NCI-H1436 (cell line): ENCODE measurements at regions not wholly inside any gene's neighbourhood (a gene's known extent, or its start where the extent isn't known, plus 50 kb on each side); places are given as distances from the start of the nearest gene placed in this dataset.
A peak's percentile ranks its signal among the peaks of the same experiment; 100 is the strongest.

Experiments used
- DNase-seq: peaks from one replicate; lab custom pipeline; 2025; lab: John Stamatoyannopoulos, UW

DNA sequence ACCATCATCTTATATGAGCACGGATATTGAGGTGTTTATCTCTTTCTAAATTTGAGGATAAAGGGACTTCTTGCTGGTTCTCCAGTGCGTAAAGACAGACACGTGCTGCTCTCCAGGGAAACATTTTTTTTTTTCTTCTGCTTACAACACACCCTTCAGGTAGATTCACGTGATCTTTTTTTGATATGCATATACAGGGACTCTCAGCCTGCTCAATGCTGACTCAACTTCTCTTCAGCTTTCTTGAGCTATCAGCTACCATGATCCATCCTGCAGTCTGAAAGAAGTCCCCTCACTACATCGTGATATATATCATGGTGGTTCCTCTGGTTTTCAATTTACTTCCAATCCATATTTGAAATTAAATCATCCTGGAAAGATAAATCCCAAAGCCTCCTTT lies 87.1 kb upstream of the SLITRK3 start:
- DNase-seq = no peak

DNA sequence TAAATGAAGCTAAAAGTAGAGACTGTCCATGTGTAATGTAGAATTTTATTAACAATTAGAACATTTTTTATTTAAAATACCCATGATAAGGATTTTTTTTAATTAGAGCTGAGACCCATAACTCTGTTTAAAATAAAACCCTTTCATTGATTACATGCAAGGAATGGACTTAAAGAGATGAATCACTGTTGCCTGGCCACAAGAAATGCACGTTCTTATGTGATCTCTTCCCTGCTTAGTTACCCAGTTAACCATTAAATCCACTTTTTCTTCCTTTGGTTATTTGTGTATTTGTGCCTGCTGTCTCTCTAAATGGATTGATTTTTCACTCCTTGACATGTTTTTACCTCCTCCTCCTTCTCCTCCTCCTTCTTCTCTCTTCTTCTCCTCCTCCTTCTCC lies 83.3 kb upstream of the SLITRK3 start:
- no peak for DNase-seq

DNA sequence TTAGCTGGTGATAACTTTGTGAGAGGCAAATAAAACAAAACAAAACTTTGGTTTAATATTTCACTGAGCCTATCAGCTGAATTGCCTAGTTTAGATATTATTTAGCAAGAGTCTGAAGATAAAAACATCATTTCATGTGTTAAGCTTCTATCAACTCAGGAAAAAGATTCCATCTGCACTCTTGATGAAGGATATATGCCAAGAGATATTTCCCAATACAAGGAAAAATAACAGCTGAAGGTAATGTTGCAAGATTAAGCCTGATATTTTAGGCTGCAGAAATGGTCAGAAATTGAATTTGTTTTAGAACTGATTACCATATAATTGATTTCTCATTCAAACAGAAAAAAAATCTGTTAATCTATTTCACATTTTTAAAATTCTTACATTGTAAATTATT lies 77.2 kb upstream of the SLITRK3 start:
- DNase-seq = no peak

DNA sequence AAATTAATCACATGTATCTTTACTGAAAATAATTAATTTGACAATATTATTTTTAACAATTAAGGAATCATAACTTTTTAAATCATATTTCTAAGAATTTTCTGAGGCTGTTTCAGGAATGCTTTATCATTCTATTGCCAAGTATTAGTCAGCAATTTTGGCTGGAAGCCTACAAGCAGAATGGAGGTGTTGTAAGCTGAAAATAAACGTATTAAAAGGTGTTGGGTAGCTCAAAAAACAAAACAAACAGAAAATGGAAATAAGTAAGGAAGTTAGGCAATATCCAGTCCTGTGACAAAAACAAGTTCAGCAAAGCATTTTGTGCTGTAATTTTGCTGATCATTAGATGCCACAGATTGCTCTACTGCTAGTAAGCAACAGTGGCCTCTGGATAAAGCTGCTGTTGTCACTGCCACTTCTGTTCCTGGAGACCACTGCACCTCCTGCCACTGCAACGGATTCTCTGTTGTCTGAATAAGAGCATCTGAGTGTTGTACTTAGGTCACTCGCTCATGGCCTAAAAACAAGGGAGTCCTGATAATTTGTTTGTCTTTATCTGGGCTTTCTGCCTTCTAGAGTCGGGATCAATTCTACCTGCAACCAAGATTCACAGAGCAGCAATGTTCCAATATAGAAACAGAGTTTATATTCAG lies 63.5 kb upstream of the SLITRK3 start:
- DNase-seq = no peak

DNA sequence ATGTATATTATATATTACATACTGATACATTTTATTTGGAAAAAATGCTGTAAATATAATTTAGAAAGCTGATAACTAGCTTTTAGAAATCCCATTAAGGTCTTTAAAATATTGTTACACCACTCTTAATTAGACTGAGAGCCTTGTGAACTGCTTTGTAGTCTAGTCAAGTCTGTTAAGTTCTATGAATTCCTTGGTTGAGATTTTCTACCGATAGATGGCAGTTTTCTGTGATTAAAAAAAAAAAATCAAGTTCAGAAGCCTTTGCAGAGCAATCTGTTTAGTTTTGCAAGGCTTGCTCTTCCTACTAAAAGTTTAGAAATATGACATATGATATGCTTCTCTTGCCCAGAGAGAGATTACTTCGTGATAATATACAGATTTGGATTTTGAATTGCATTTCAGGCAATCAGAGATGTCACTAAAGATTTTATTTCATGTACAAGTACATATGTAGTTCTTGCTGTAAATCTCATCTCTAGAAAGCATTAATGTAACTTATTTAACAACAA lies 60.4 kb upstream of the SLITRK3 start:
- DNase-seq = no peak

DNA sequence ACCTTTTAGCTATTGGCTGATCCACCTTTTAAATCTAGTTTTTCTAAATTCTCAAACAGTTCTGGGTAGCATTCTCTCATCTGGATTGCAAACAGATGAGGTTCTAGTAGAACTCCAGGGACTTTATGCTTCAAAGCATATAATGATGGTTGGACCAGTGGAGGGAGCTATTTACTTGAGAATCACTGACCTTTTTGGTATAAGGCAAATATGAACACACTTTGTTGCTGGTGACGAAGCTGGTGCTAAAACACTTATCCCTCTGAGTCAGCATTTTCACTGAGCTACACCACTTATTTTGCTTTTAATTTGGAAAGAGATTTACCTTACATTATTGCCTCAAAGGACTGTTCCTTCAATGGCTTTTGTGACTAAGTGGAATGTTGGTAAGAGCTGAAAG lies 58.6 kb upstream of the SLITRK3 start:
- DNase-seq = peak; percentile 29
